ENCODE measurements at regions not wholly inside any gene's neighbourhood (a gene's known extent, or its start where the extent isn't known, plus 50 kb on each side); places are given as distances from the start of the nearest gene placed in this dataset.

- in situ Hi-C loops (cut with MboI; ENCODE audit: low sequenced_read_pairs) (no loop called here), dilution Hi-C loops (cut with HindIII; ENCODE audit: low sequenced_read_pairs, unreplicated experiment) (no loop called here), intact Hi-C loops (cut with micrococcal nuclease) (no loop called here)
- H3K36me3 ChIP-seq (ENCODE audit: control insufficient read depth, insufficient read depth, low read length), result peaks cover 22% of the 10 kb centered on the region; the same call in 1 of the 2 replicates
- peak overlapping the region; percentile 66; the same call in 1 of the 2 replicates for H3K9ac ChIP-seq (ENCODE audit: low read depth, low read length)
- H4K8ac ChIP-seq (ENCODE audit: low read depth in 2 of 2, low read length in 2 of 2), result peak overlapping the region; percentile 20 to 91; a peak in 3 of 4 replicates
- 37% methylated on average over 3 of the region's 18 CpGs; no CpG with 5 or more reads in 1 of the 2 experiments for WGBS, 2 experiments (ENCODE audit: extremely low coverage in 2 of 2, insufficient read length in 1 of 2)
- H2AK5ac ChIP-seq (ENCODE audit: low read depth, low read length), result peak overlapping the region; percentile 97
- BruUV-seq (replicated peaks), result no TSS peak
- H3K27ac ChIP-seq (ENCODE audit: insufficient read depth, low read length), result peak overlapping the region; percentile 79
- H3K4me3 ChIP-seq (ENCODE audit: insufficient read depth, low read depth, low read length), result no peak overlapping the region
- H4K5ac ChIP-seq (ENCODE audit: low read depth, low read length), result peak overlapping the region; percentile 31
- H4K91ac ChIP-seq (ENCODE audit: insufficient read depth, low read depth, low read length), result peak overlapping the region; percentile 93
- H3K79me1 ChIP-seq (ENCODE audit: low read depth in 1 of 2, low read length in 2 of 2), result peaks cover 19 to 67% of the 10 kb centered on the region in 2 experiments
- no peak overlapping the region for H2AK9ac ChIP-seq (replicated peaks; ENCODE audit: low read depth, low read length, poor library complexity)
- ChIA-PET CTCF (no interaction called here), POLR2A (ENCODE audit: unreplicated experiment) (interaction anchor here (0.5 kb wide), 1 partner anchor 468 kb away, joined by 4 read pairs; no protein-coding TSS in a partner anchor)
- DNase-seq (peak; percentile 92), ATAC-seq (ENCODE audit: low read depth) (peak; percentile 96)
- H3K9me1 ChIP-seq (ENCODE audit: insufficient read depth, low read length), result peaks cover 23% of the 10 kb centered on the region
- peak overlapping the region; percentile 83; the same call in 2 of the 3 replicates for H2BK15ac ChIP-seq (ENCODE audit: low read depth, low read length)
- H3K4me2 ChIP-seq (ENCODE audit: low read depth, low read length), result peak overlapping the region; percentile 69
- peak overlapping the region; percentile 91 for H2BK120ac ChIP-seq (ENCODE audit: low read depth, low read length)
- TF ChIP-seq MXI1 (IDR thresholded peaks at IDR 0.05; ENCODE audit: borderline replicate concordance, low read depth, low read length), result no peak
- no peak for TF ChIP-seq RFX5 (IDR thresholded peaks at IDR 0.05; ENCODE audit: low read depth, low read length)
- no peak for TF ChIP-seq ELK1 (IDR thresholded peaks at IDR 0.05; ENCODE audit: borderline replicate concordance, low read depth, low read length)
- TF ChIP-seq POLR2A (IDR thresholded peaks at IDR 0.05; ENCODE audit: low read depth, low read length), result peak; percentile 73; the same call in 1 of the 2 replicates
- no peak for TF ChIP-seq MAFK (IDR thresholded peaks at IDR 0.05; ENCODE audit: low read depth, low read length)
- no peak for TF ChIP-seq NFE2L2 (IDR thresholded peaks at IDR 0.05; ENCODE audit: low read depth, low read length)
- TF ChIP-seq CEBPB (IDR thresholded peaks at IDR 0.05; ENCODE audit: low read depth, low read length), result peak; percentile 2; the same call in 1 of the 2 replicates
- 0 out of 2 replicates have a peak, but pooled peaks have one; percentile 20 for TF ChIP-seq RAD21 (IDR thresholded peaks at IDR 0.05; ENCODE audit: low read length)
- no peak for TF ChIP-seq CHD1 (IDR thresholded peaks at IDR 0.05; ENCODE audit: low read depth, low read length)
- 0 out of 2 replicates have a peak, but pooled peaks have one; percentile 5 for TF ChIP-seq SMC3 (IDR thresholded peaks at IDR 0.05; ENCODE audit: low read depth, low read length)
- no peak for TF ChIP-seq BHLHE40 (IDR thresholded peaks at IDR 0.05; ENCODE audit: low read depth, low read length)
- TF ChIP-seq CTCF (conservative IDR thresholded peaks at IDR 0.05; ENCODE audit: low read depth, low read length), result no peak
- no peak; the same call in 1 of the 2 replicates for TF ChIP-seq FOS (IDR thresholded peaks at IDR 0.05; ENCODE audit: low read depth, low read length)
- peak overlapping the region; percentile 90 for H2BK5ac ChIP-seq (ENCODE audit: low read depth, low read length, poor library complexity, severe bottlenecking)
- H3K4ac ChIP-seq (ENCODE audit: low read depth, low read length), result peak overlapping the region; percentile 96
- H2AFZ ChIP-seq (replicated peaks; ENCODE audit: low read length, poor library complexity), result peak overlapping the region; percentile 69
- peak overlapping the region; percentile 97 for H2BK20ac ChIP-seq (ENCODE audit: low read depth, low read length)
- peak overlapping the region; percentile 95 for H3K14ac ChIP-seq (replicated peaks; ENCODE audit: low read depth, low read length)
- H3K4me1 ChIP-seq (ENCODE audit: control insufficient read depth, insufficient read depth, low read length), result peaks cover 26% of the 10 kb centered on the region
- H3K23ac ChIP-seq (ENCODE audit: low read depth, low read length), result peak overlapping the region; percentile 73; the same call in 1 of the 2 replicates
- no peaks in the 10 kb centered on the region for H3K9me3 ChIP-seq (ENCODE audit: control insufficient read depth, insufficient read depth, low read length)
- H4K20me1 ChIP-seq (ENCODE audit: insufficient read depth, low read length), result peaks cover 9% of the 10 kb centered on the region
- no peaks in the 10 kb centered on the region for H3K27me3 ChIP-seq (ENCODE audit: control insufficient read depth, insufficient read depth, low read length)
- H3K56ac ChIP-seq (ENCODE audit: extremely low read depth, insufficient read depth, low read length), result peak overlapping the region; percentile 76
- H3K18ac ChIP-seq (ENCODE audit: low read depth, low read length), result peak overlapping the region; percentile 45; the same call in 1 of the 2 replicates
Observed at GRCh38 chr12:124441443-124442194, 125.8 kb downstream of the NCOR2 start.

Data from IMR-90 (cell line).